ENCODE measurements at regions not wholly inside any gene's neighbourhood (a gene's known extent, or its start where the extent isn't known, plus 50 kb on each side); places are given as distances from the start of the nearest gene placed in this dataset.

GRCh38 chrX:98263135-98263534, 1379.4 kb downstream of the RPA4 start:
- Histone ChIP-seq H3K27ac (ENCODE audit: low read length) (no peak overlapping the region), H3K36me3 (ENCODE audit: low read depth, low read length) (no peaks in the 10 kb centered on the region), H3K4me3 (ENCODE audit: low read length) (no peak overlapping the region), H3K4me2 (ENCODE audit: low read length) (no peak overlapping the region), H3K27me3 (ENCODE audit: low read length) (no peaks in the 10 kb centered on the region), H2AFZ (ENCODE audit: low read length) (no peak overlapping the region), H3K9me3 (ENCODE audit: low read length) (no peaks in the 10 kb centered on the region), H3K79me2 (ENCODE audit: low read length) (no peaks in the 10 kb centered on the region), H3K9ac (ENCODE audit: low read length) (no peak overlapping the region), H3K9me2 (replicated peaks; ENCODE audit: low read length) (no peaks in the 10 kb centered on the region), H4K20me1 (ENCODE audit: low read length) (no peaks in the 10 kb centered on the region), H3K4me1 (ENCODE audit: insufficient read depth, low read length) (no peaks in the 10 kb centered on the region), H3F3A (ENCODE audit: low read length, unreplicated experiment) (no peaks in the 10 kb centered on the region)
- no TSS peak for BruUV-seq (replicated peaks)
- DNase-seq (no peak), ATAC-seq (no peak)
- POLR2A ChIA-PET (ENCODE audit: unreplicated experiment), result interaction anchor here (0.6 kb wide), 1 partner anchor 1803 kb away, joined by 3 read pairs; no protein-coding TSS in a partner anchor
- CTCF ChIA-PET, result no interaction called here
- TF ChIP-seq, protein P1, sequence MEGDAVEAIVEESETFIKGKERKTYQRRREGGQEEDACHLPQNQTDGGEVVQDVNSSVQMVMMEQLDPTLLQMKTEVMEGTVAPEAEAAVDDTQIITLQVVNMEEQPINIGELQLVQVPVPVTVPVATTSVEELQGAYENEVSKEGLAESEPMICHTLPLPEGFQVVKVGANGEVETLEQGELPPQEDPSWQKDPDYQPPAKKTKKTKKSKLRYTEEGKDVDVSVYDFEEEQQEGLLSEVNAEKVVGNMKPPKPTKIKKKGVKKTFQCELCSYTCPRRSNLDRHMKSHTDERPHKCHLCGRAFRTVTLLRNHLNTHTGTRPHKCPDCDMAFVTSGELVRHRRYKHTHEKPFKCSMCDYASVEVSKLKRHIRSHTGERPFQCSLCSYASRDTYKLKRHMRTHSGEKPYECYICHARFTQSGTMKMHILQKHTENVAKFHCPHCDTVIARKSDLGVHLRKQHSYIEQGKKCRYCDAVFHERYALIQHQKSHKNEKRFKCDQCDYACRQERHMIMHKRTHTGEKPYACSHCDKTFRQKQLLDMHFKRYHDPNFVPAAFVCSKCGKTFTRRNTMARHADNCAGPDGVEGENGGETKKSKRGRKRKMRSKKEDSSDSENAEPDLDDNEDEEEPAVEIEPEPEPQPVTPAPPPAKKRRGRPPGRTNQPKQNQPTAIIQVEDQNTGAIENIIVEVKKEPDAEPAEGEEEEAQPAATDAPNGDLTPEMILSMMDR (conservative IDR thresholded peaks at IDR 0.05; ENCODE audit: low read depth, low read length), result no peak
- TF ChIP-seq EZH2phosphoT487 (IDR thresholded peaks at IDR 0.05; ENCODE audit: borderline replicate concordance, low read length), result no peak
- no peak for TF ChIP-seq EZH2 (IDR thresholded peaks at IDR 0.05; ENCODE audit: low read length, unreplicated experiment)
- intact Hi-C loops (cut with micrococcal nuclease), result no loop called here

- H3K9me2 ChIP-seq (replicated peaks; ENCODE audit: low read length), result no peaks in the 10 kb centered on the region
- ATAC-seq (no peak), DNase-seq (no peak)
- intact Hi-C loops (cut with micrococcal nuclease), result no loop called here
- H3K36me3 ChIP-seq (ENCODE audit: low read depth, low read length), result no peaks in the 10 kb centered on the region
- H3K27ac ChIP-seq (ENCODE audit: low read length), result no peak overlapping the region
- no peaks in the 10 kb centered on the region for H3K4me1 ChIP-seq (ENCODE audit: insufficient read depth, low read length)
- H3K9me3 ChIP-seq (ENCODE audit: low read length), result no peaks in the 10 kb centered on the region
- no peak overlapping the region for H3K4me3 ChIP-seq (ENCODE audit: low read length)
- CTCF ChIA-PET, result no interaction called here
- no peak overlapping the region for H2AFZ ChIP-seq (ENCODE audit: low read length)
- H3F3A ChIP-seq (ENCODE audit: low read length, unreplicated experiment), result no peaks in the 10 kb centered on the region
- POLR2A ChIA-PET (ENCODE audit: unreplicated experiment), result no interaction called here
- no peak for TF ChIP-seq EZH2phosphoT487 (IDR thresholded peaks at IDR 0.05; ENCODE audit: borderline replicate concordance, low read length)
- TF ChIP-seq, protein P1 (conservative IDR thresholded peaks at IDR 0.05; ENCODE audit: low read depth, low read length), result no peak
- TF ChIP-seq EZH2 (IDR thresholded peaks at IDR 0.05; ENCODE audit: low read length, unreplicated experiment), result no peak
- BruUV-seq (replicated peaks), result no TSS peak
- no peak overlapping the region for H3K9ac ChIP-seq (ENCODE audit: low read length)
- no peak overlapping the region for H3K4me2 ChIP-seq (ENCODE audit: low read length)
- H3K79me2 ChIP-seq (ENCODE audit: low read length), result no peaks in the 10 kb centered on the region
- H3K27me3 ChIP-seq (ENCODE audit: low read length), result no peaks in the 10 kb centered on the region
- no peaks in the 10 kb centered on the region for H4K20me1 ChIP-seq (ENCODE audit: low read length)
Measured at GRCh38 chrX:98289726-98290125, 1406.0 kb downstream of the RPA4 start.

- Histone ChIP-seq H4K20me1 (ENCODE audit: low read length) (no peaks in the 10 kb centered on the region), H3K27ac (ENCODE audit: low read length) (no peak overlapping the region), H3K4me1 (ENCODE audit: insufficient read depth, low read length) (no peaks in the 10 kb centered on the region), H3K9ac (ENCODE audit: low read length) (no peak overlapping the region), H3K27me3 (ENCODE audit: low read length) (no peaks in the 10 kb centered on the region), H3K79me2 (ENCODE audit: low read length) (no peaks in the 10 kb centered on the region), H3K9me3 (ENCODE audit: low read length) (no peaks in the 10 kb centered on the region), H3F3A (ENCODE audit: low read length, unreplicated experiment) (no peaks in the 10 kb centered on the region), H3K4me3 (ENCODE audit: low read length) (no peak overlapping the region), H3K4me2 (ENCODE audit: low read length) (no peak overlapping the region), H2AFZ (ENCODE audit: low read length) (no peak overlapping the region), H3K9me2 (replicated peaks; ENCODE audit: low read length) (no peaks in the 10 kb centered on the region), H3K36me3 (ENCODE audit: low read depth, low read length) (no peaks in the 10 kb centered on the region)
- ATAC-seq (no peak), DNase-seq (no peak)
- BruUV-seq (replicated peaks), result no TSS peak
- ChIA-PET CTCF (no interaction called here), POLR2A (ENCODE audit: unreplicated experiment) (no interaction called here)
- TF ChIP-seq, protein P1 (conservative IDR thresholded peaks at IDR 0.05; ENCODE audit: low read depth, low read length), result no peak
- TF ChIP-seq EZH2 (IDR thresholded peaks at IDR 0.05; ENCODE audit: low read length, unreplicated experiment) (no peak), EZH2phosphoT487 (IDR thresholded peaks at IDR 0.05; ENCODE audit: borderline replicate concordance, low read length) (no peak)
- intact Hi-C loops (cut with micrococcal nuclease), result no loop called here
Measured at GRCh38 chrX:98294310-98294709, 1410.6 kb downstream of the RPA4 start.
